Activated B cell treated with CpG ODN at 0.5 μM for 24 hours (primary cell): ENCODE measurements at regions not wholly inside any gene's neighbourhood (a gene's known extent, or its start where the extent isn't known, plus 50 kb on each side); places are given as distances from the start of the nearest gene placed in this dataset.

ENCODE experiments used
- ATAC-seq: fragments of 200-7000 bp; cut with Tn5 transposase; one replicate; pipeline ENCODE4 v1.10.0; 2021; ENCODE audit warnings: low read depth, mild to moderate bottlenecking, moderate library complexity
- CTCF ChIA-PET: fragments of 350-600 bp; sonication (Branson Sonifier 250); formaldehyde crosslinking; loops from one replicate; lab custom pipeline; 2021; ENCODE audit warnings: antibody characterized with exemption; lab: Charles Lee
- POLR2A ChIA-PET: fragments of 350-600 bp; sonication (Branson Sonifier 250); formaldehyde crosslinking; loops from one replicate; lab custom pipeline; 2021; ENCODE audit warnings: antibody characterized with exemption; lab: Charles Lee
- DNase-seq: peaks from one replicate; pipeline ENCODE4 v3.0.0; 2022
- H3K27ac Mint-ChIP-seq: one replicate; pipeline ENCODE4 v1.8.0; 2020; ENCODE audit warnings: mixed read lengths
- H3K27me3 Mint-ChIP-seq: one replicate; pipeline ENCODE4 v1.8.0; 2021; ENCODE audit warnings: mixed read lengths
- H3K36me3 Mint-ChIP-seq: one replicate; pipeline ENCODE4 v1.8.0; 2021; ENCODE audit warnings: low read depth, mixed read lengths
- H3K4me1 Mint-ChIP-seq: one replicate; pipeline ENCODE4 v1.8.0; 2021; ENCODE audit warnings: mixed read lengths
- H3K4me3 Mint-ChIP-seq: one replicate; pipeline ENCODE4 v1.8.0; 2020; ENCODE audit warnings: mild to moderate bottlenecking, mixed read lengths
- H3K9me3 Mint-ChIP-seq: one replicate; pipeline ENCODE4 v1.8.0; 2020; ENCODE audit warnings: mixed read lengths
- CTCF ChIP-seq: fragments of 200-600 bp; IDR thresholded peaks from one replicate; pipeline ENCODE4 v1.8.0; 2022; ENCODE audit warnings: antibody characterized with exemption, mild to moderate bottlenecking
- intact Hi-C: fragments of 100-400 bp; cut with micrococcal nuclease; formaldehyde crosslinking; loops from one replicate; pipeline ENCODE4 v1.15.1; 2024

- H3K27me3 Mint-ChIP-seq = no peaks in the 10 kb centered on the region
- H3K4me3 Mint-ChIP-seq = no peak overlapping the region
- DNase-seq = no peak
- intact Hi-C loops = no loop called here
- ChIA-PET POLR2A (no interaction called here), CTCF (no interaction called here)
- no peak for ATAC-seq
- no peaks in the 10 kb centered on the region for H3K36me3 Mint-ChIP-seq
- H3K4me1 Mint-ChIP-seq = no peaks in the 10 kb centered on the region
- H3K27ac Mint-ChIP-seq = no peak overlapping the region
- no peaks in the 10 kb centered on the region for H3K9me3 Mint-ChIP-seq
- TF ChIP-seq CTCF = no peak
Observed at GRCh38 chr3:146817704-146818103, 212.6 kb upstream of the PLSCR5 start.

- TF ChIP-seq CTCF = no peak
- CTCF ChIA-PET = no interaction called here
- POLR2A ChIA-PET = no interaction called here
- intact Hi-C loops = no loop called here
- no peaks in the 10 kb centered on the region for H3K27me3 Mint-ChIP-seq
- no peaks in the 10 kb centered on the region for H3K36me3 Mint-ChIP-seq
- DNase-seq (no peak), ATAC-seq (no peak)
- H3K9me3 Mint-ChIP-seq = no peaks in the 10 kb centered on the region
- no peaks in the 10 kb centered on the region for H3K4me1 Mint-ChIP-seq
- no peak overlapping the region for H3K27ac Mint-ChIP-seq
- H3K4me3 Mint-ChIP-seq = no peak overlapping the region
Observed at GRCh38 chr3:146814601-146815315, 209.6 kb upstream of the PLSCR5 start.

GRCh38 chr3:146813496-146813895 is 208.3 kb upstream of the PLSCR5 start:
- Mint-ChIP-seq H3K4me3 (no peak overlapping the region), H3K27me3 (no peaks in the 10 kb centered on the region), H3K4me1 (no peaks in the 10 kb centered on the region), H3K27ac (no peak overlapping the region), H3K9me3 (no peaks in the 10 kb centered on the region), H3K36me3 (no peaks in the 10 kb centered on the region)
- no peak for TF ChIP-seq CTCF
- ATAC-seq = no peak
- intact Hi-C loops = no loop called here
- DNase-seq = no peak
- POLR2A ChIA-PET = no interaction called here
- CTCF ChIA-PET = no interaction called here

- H3K27me3 Mint-ChIP-seq = no peaks in the 10 kb centered on the region
- ChIA-PET POLR2A (no interaction called here), CTCF (no interaction called here)
- H3K9me3 Mint-ChIP-seq = peaks cover 2% of the 10 kb centered on the region
- H3K4me1 Mint-ChIP-seq = no peaks in the 10 kb centered on the region
- no peak for ATAC-seq
- no peak for TF ChIP-seq CTCF
- H3K27ac Mint-ChIP-seq = no peak overlapping the region
- no peak for DNase-seq
- H3K36me3 Mint-ChIP-seq = no peaks in the 10 kb centered on the region
- intact Hi-C loops = no loop called here
- H3K4me3 Mint-ChIP-seq = no peak overlapping the region
Observed at GRCh38 chr3:146803745-146804144, 198.6 kb upstream of the PLSCR5 start.

GRCh38 chr3:146801492-146801891 is 196.3 kb upstream of the PLSCR5 start:
- Mint-ChIP-seq H3K4me3 (no peak overlapping the region), H3K9me3 (peaks cover 2% of the 10 kb centered on the region), H3K27ac (no peak overlapping the region), H3K36me3 (no peaks in the 10 kb centered on the region), H3K4me1 (no peaks in the 10 kb centered on the region), H3K27me3 (no peaks in the 10 kb centered on the region)
- ChIA-PET POLR2A (no interaction called here), CTCF (no interaction called here)
- intact Hi-C loops = no loop called here
- DNase-seq (no peak), ATAC-seq (no peak)
- no peak for TF ChIP-seq CTCF
